GM12864 (cell line): ENCODE measurements at regions not wholly inside any gene's neighbourhood (a gene's known extent, or its start where the extent isn't known, plus 50 kb on each side); places are given as distances from the start of the nearest gene placed in this dataset.

ENCODE experiments used
- DNase-seq: peaks from one replicate; pipeline ENCODE4 v3.0.0-alpha.2; 2011; ENCODE audit warnings: low read depth
- H3K4me3 ChIP-seq: 2 replicates; pipeline ENCODE4 v1.5.1; 2011; ENCODE audit warnings: mild to moderate bottlenecking, low read depth, low read length, control low read depth
- TF ChIP-seq, protein P1 (sequence below): IDR thresholded peaks from 2 replicates; pipeline ENCODE4 v1.5.1; 2011; ENCODE audit warnings: low read depth, mild to moderate bottlenecking, moderate library complexity, low read length, control low read depth, inconsistent platforms; ENCODE audit errors: missing control alignments

- DNase-seq = no peak
- TF ChIP-seq, protein P1, sequence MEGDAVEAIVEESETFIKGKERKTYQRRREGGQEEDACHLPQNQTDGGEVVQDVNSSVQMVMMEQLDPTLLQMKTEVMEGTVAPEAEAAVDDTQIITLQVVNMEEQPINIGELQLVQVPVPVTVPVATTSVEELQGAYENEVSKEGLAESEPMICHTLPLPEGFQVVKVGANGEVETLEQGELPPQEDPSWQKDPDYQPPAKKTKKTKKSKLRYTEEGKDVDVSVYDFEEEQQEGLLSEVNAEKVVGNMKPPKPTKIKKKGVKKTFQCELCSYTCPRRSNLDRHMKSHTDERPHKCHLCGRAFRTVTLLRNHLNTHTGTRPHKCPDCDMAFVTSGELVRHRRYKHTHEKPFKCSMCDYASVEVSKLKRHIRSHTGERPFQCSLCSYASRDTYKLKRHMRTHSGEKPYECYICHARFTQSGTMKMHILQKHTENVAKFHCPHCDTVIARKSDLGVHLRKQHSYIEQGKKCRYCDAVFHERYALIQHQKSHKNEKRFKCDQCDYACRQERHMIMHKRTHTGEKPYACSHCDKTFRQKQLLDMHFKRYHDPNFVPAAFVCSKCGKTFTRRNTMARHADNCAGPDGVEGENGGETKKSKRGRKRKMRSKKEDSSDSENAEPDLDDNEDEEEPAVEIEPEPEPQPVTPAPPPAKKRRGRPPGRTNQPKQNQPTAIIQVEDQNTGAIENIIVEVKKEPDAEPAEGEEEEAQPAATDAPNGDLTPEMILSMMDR = no peak
- H3K4me3 ChIP-seq = no peak overlapping the region
These were observed 117.7 kb downstream of the PTPRS start for GRCh38 chr19:5222821-5223321.

DNA sequence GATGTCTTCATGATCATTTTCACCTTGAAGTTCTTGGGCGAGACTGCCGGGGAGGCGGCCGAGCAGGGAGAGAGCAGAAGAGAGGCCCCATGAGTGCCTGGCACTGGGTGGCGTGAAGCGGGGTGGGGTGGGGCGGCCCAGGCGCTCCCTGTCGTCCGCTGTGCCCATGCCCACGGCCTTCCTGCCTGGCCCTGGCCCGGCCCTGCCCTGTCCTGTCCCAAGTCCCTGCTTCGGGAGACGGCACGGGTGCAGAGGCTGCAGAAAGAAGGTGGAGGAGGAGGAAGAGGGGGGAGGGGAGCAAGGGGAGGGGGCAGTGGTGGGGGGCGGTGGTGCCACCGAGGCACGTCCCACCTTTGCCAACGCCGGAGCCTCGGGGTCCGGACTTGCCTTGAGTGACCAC lies 118.4 kb downstream of the PTPRS start:
- H3K4me3 ChIP-seq = no peak overlapping the region
- TF ChIP-seq, protein P1 = no peak
- DNase-seq = no peak

DNA sequence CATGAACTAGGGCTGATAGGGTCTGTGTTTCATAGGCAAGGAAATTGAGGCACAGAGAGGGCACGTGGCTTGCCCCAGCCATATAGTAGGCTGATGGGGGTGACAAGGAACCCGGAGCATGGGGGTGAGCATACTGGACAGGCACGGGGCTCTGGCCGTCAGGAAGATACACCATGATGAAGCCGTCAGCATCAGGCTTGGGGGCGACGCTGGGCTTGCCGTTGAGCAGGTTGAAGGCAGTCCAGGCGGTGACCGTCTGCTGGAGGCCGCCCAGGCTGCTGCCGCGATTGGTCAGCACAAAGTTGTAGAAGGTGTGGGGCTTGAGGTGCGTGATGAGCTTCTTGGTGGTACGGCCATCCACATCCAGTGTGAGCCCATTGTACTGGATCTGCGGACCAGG lies 119.7 kb downstream of the PTPRS start:
- H3K4me3 ChIP-seq = no peak overlapping the region
- DNase-seq = no peak
- TF ChIP-seq, protein P1 = no peak

DNA sequence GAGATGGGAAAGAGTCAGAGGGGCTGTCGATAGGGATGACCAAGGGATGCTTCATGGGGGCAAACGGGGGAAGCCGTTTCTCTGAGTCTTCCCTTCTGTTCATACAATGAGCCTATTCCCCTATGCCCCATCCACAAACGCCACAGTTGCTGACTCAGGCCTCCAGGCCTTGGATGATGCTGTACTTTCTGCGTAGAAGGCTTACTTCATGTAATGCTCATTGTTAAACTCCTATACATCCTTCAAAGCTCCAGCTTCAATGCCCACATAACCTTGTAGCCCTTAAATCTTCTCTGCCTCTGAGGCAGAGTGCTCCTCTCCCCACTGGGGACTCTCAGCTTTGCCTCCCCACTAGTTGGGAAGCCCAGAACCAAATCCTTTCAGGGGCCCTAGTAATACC lies 120.3 kb downstream of the PTPRS start:
- H3K4me3 ChIP-seq = no peak overlapping the region
- no peak for DNase-seq
- TF ChIP-seq, protein P1 = no peak

- TF ChIP-seq, protein P1 = no peak
- no peak overlapping the region for H3K4me3 ChIP-seq
- DNase-seq = no peak
These were observed 120.9 kb downstream of the PTPRS start for GRCh38 chr19:5219551-5220304.

DNA sequence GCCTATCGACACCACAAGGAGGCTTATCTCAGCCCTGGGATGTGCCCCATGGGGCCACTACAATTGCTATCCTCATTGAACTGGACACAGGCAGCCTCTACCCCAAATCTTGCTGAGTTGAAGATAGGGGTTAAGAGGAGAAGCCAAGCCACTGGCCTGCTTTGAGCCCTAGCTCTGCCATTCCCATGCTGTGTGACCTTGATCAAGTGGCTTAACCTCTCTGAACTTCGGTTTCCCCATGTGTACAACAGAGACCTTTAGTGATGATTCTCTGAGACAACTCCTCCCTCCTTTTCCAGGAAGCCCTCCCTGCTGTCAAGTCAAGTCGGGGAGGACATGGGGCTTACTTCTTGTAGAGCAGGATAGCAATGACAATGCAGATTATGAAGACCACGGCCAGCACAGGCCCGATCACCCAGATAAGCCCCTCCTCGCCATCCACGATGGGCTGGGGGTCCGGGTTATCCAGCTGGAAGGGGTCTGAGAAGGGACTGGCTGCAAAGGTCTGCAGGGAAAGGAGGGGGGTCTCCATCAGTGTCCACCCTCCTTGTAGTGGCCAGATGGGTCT lies 121.6 kb downstream of the PTPRS start:
- H3K4me3 ChIP-seq = no peak overlapping the region
- TF ChIP-seq, protein P1 = no peak

More for the DNA sequence above, 121.6 kb downstream of the PTPRS start:
- no peak for DNase-seq
